ENCODE measurements at regions not wholly inside any gene's neighbourhood (a gene's known extent, or its start where the extent isn't known, plus 50 kb on each side); places are given as distances from the start of the nearest gene placed in this dataset.

- TF ChIP-seq CTCF (IDR thresholded peaks at IDR 0.05) (no peak), HEYL (CRISPR knock-in tag; IDR thresholded peaks at IDR 0.05) (no peak), NR3C1 (IDR thresholded peaks at IDR 0.05) (no peak), POLR2A (IDR thresholded peaks at IDR 0.05; ENCODE audit: low read length) (no peak), CHD2 (IDR thresholded peaks at IDR 0.05; ENCODE audit: low read length, partially characterized antibody) (no peak), MYC (IDR thresholded peaks at IDR 0.05; ENCODE audit: borderline replicate concordance, low read length) (no peak)
These were observed 853.4 kb downstream of the PCDH7 start for GRCh38 chr4:31573554-31573953.
